ENCODE measurements at regions not wholly inside any gene's neighbourhood (a gene's known extent, or its start where the extent isn't known, plus 50 kb on each side); places are given as distances from the start of the nearest gene placed in this dataset.
A peak's percentile ranks its signal among the peaks of the same experiment; 100 is the strongest.
"Not testable (repeated sequence)": the region's sequence is repeated elsewhere in the genome, so short reads cannot be mapped to it uniquely, and the experiment has no call there.

GRCh38 chr19:28595722-28596480 is 617.0 kb downstream of the UQCRFS1 start:
- no CpG with 5 or more reads among the region's 4 CpGs for WGBS (ENCODE audit: insufficient coverage)
- H3K4me1 ChIP-seq (ENCODE audit: control insufficient read depth in 1 of 2, extremely low read depth in 1 of 2, insufficient read depth in 2 of 2, low read length in 2 of 2) = no peaks in the 10 kb centered on the region
- Mint-ChIP-seq H3K27ac (no peak overlapping the region), H3K36me3 (no peaks in the 10 kb centered on the region), H3K9me3 (peaks cover 0 to 5% (median 0%) of the 10 kb centered on the region in 3 donors), H3K4me3 (no peak overlapping the region), H3K4me1 (no peaks in the 10 kb centered on the region), H3K27me3 (no peaks in the 10 kb centered on the region)
- peaks cover 0 to 10% of the 10 kb centered on the region in 2 experiments for H3K27me3 ChIP-seq (replicated peaks in 1 of 2; ENCODE audit: control insufficient read depth in 2 of 2, extremely low read depth in 1 of 2, insufficient read depth in 2 of 2, low read length in 1 of 2)
- no peak overlapping the region for H3K4me3 ChIP-seq (ENCODE audit: control insufficient read depth in 1 of 2, extremely low read depth in 1 of 2, low read length in 1 of 2)
- DNase-seq (no peak), ATAC-seq (replicated peaks in 1 of 4) (no peak)
- no peak overlapping the region for H3K27ac ChIP-seq (ENCODE audit: low read length)
- no peaks in the 10 kb centered on the region for H3K9me3 ChIP-seq
- ChIA-PET CTCF (no interaction called here), POLR2A (no interaction called here)
- H3K36me3 ChIP-seq (ENCODE audit: control insufficient read depth in 2 of 2, extremely low read depth in 1 of 2, insufficient read depth in 1 of 2, low read length in 1 of 2) = no peaks in the 10 kb centered on the region

GRCh38 chr19:28594737-28595136 is 618.2 kb downstream of the UQCRFS1 start:
- Histone ChIP-seq H3K4me3 (ENCODE audit: control insufficient read depth in 1 of 2, extremely low read depth in 1 of 2, low read length in 1 of 2) (no peak overlapping the region), H3K27ac (ENCODE audit: low read length) (no peak overlapping the region), H3K9me3 (no peaks in the 10 kb centered on the region), H3K4me1 (ENCODE audit: control insufficient read depth in 1 of 2, extremely low read depth in 1 of 2, insufficient read depth in 2 of 2, low read length in 2 of 2) (peaks cover 0 to 2% of the 10 kb centered on the region in 2 experiments), H3K27me3 (replicated peaks in 1 of 2; ENCODE audit: control insufficient read depth in 2 of 2, extremely low read depth in 1 of 2, insufficient read depth in 2 of 2, low read length in 1 of 2) (peaks cover 0 to 10% of the 10 kb centered on the region in 2 experiments), H3K36me3 (ENCODE audit: control insufficient read depth in 2 of 2, extremely low read depth in 1 of 2, insufficient read depth in 1 of 2, low read length in 1 of 2) (no peaks in the 10 kb centered on the region)
- H3K4me3 Mint-ChIP-seq = no peak overlapping the region
- H3K9me3 Mint-ChIP-seq = peaks cover 0 to 5% (median 0%) of the 10 kb centered on the region in 3 donors
- CTCF ChIA-PET = no interaction called here
- H3K36me3 Mint-ChIP-seq = no peaks in the 10 kb centered on the region
- POLR2A ChIA-PET = no interaction called here
- H3K4me1 Mint-ChIP-seq = peaks cover 0 to 2% (median 1%) of the 10 kb centered on the region in 3 donors
- no peaks in the 10 kb centered on the region for H3K27me3 Mint-ChIP-seq
- ATAC-seq (replicated peaks in 1 of 4) = no peak
- DNase-seq = no peak
- no CpG with 5 or more reads among the region's 2 CpGs for WGBS (ENCODE audit: insufficient coverage)
- H3K27ac Mint-ChIP-seq = no peak overlapping the region

GRCh38 chr19:28589991-28590411 is 623.0 kb downstream of the UQCRFS1 start:
- H3K9me3 ChIP-seq; H3K4me1 Mint-ChIP-seq; POLR2A ChIA-PET; H3K36me3 ChIP-seq (ENCODE audit: control insufficient read depth in 2 of 2, extremely low read depth in 1 of 2, insufficient read depth in 1 of 2, low read length in 1 of 2); H3K4me3 Mint-ChIP-seq; ATAC-seq (replicated peaks in 1 of 4); H3K4me1 ChIP-seq (ENCODE audit: control insufficient read depth in 1 of 2, extremely low read depth in 1 of 2, insufficient read depth in 2 of 2, low read length in 2 of 2); H3K36me3 Mint-ChIP-seq; H3K9me3 Mint-ChIP-seq; H3K27me3 Mint-ChIP-seq; H3K4me3 ChIP-seq (ENCODE audit: control insufficient read depth in 1 of 2, extremely low read depth in 1 of 2, low read length in 1 of 2); H3K27ac Mint-ChIP-seq; H3K27me3 ChIP-seq (replicated peaks in 1 of 2; ENCODE audit: control insufficient read depth in 2 of 2, extremely low read depth in 1 of 2, insufficient read depth in 2 of 2, low read length in 1 of 2); H3K27ac ChIP-seq (ENCODE audit: low read length): not testable (repeated sequence)
- peak in 1 of 35 experiments; percentile 8 for DNase-seq
- CTCF ChIA-PET = interaction anchor here in 1 of 2 donors (0.7 kb wide), 1 partner anchor 296 kb away, joined by 3 read pairs; no protein-coding TSS in a partner anchor
- WGBS (ENCODE audit: insufficient coverage) = 19% methylated on average over 10 of the region's 11 CpGs

- no peaks in the 10 kb centered on the region for H3K36me3 ChIP-seq (ENCODE audit: control insufficient read depth in 2 of 2, extremely low read depth in 1 of 2, insufficient read depth in 1 of 2, low read length in 1 of 2)
- Mint-ChIP-seq H3K27ac (no peak overlapping the region), H3K36me3 (no peaks in the 10 kb centered on the region), H3K27me3 (no peaks in the 10 kb centered on the region), H3K4me3 (no peak overlapping the region), H3K4me1 (peaks cover 0 to 4% (median 4%) of the 10 kb centered on the region in 3 donors), H3K9me3 (no peaks in the 10 kb centered on the region)
- ChIA-PET POLR2A (no interaction called here), CTCF (no interaction called here)
- H3K4me3 ChIP-seq (ENCODE audit: control insufficient read depth in 1 of 2, extremely low read depth in 1 of 2, low read length in 1 of 2) = no peak overlapping the region
- no peaks in the 10 kb centered on the region for H3K9me3 ChIP-seq
- H3K27me3 ChIP-seq (replicated peaks in 1 of 2; ENCODE audit: control insufficient read depth in 2 of 2, extremely low read depth in 1 of 2, insufficient read depth in 2 of 2, low read length in 1 of 2) = no peaks in the 10 kb centered on the region
- ATAC-seq (replicated peaks in 1 of 4) (no peak), DNase-seq (no peak)
- WGBS (ENCODE audit: insufficient coverage) = 48% methylated on average over 7 of the region's 7 CpGs
- H3K27ac ChIP-seq (ENCODE audit: low read length) = no peak overlapping the region
- peaks cover 0 to 2% of the 10 kb centered on the region in 2 experiments for H3K4me1 ChIP-seq (ENCODE audit: control insufficient read depth in 1 of 2, extremely low read depth in 1 of 2, insufficient read depth in 2 of 2, low read length in 2 of 2)
Measured at GRCh38 chr19:28586474-28586873, 626.5 kb downstream of the UQCRFS1 start.

- Mint-ChIP-seq H3K4me1 (peaks cover 0 to 4% (median 4%) of the 10 kb centered on the region in 3 donors), H3K36me3 (no peaks in the 10 kb centered on the region), H3K27ac (no peak overlapping the region), H3K27me3 (no peaks in the 10 kb centered on the region), H3K9me3 (no peaks in the 10 kb centered on the region), H3K4me3 (no peak overlapping the region)
- ChIA-PET POLR2A (no interaction called here), CTCF (no interaction called here)
- ATAC-seq (replicated peaks in 1 of 4) = no peak
- no peaks in the 10 kb centered on the region for H3K27me3 ChIP-seq (replicated peaks in 1 of 2; ENCODE audit: control insufficient read depth in 2 of 2, extremely low read depth in 1 of 2, insufficient read depth in 2 of 2, low read length in 1 of 2)
- no peaks in the 10 kb centered on the region for H3K9me3 ChIP-seq
- H3K4me3 ChIP-seq (ENCODE audit: control insufficient read depth in 1 of 2, extremely low read depth in 1 of 2, low read length in 1 of 2) = no peak overlapping the region
- H3K27ac ChIP-seq (ENCODE audit: low read length) = no peak overlapping the region
- H3K36me3 ChIP-seq (ENCODE audit: control insufficient read depth in 2 of 2, extremely low read depth in 1 of 2, insufficient read depth in 1 of 2, low read length in 1 of 2) = no peaks in the 10 kb centered on the region
- no peak for DNase-seq
- peaks cover 0 to 2% of the 10 kb centered on the region in 2 experiments for H3K4me1 ChIP-seq (ENCODE audit: control insufficient read depth in 1 of 2, extremely low read depth in 1 of 2, insufficient read depth in 2 of 2, low read length in 2 of 2)
- WGBS (ENCODE audit: insufficient coverage) = 59% methylated on average over 4 of the region's 4 CpGs
Measured at GRCh38 chr19:28585796-28586195, 627.2 kb downstream of the UQCRFS1 start.

- 95% methylated on average over 3 of the region's 8 CpGs for WGBS (ENCODE audit: insufficient coverage)
- Mint-ChIP-seq H3K27me3 (no peaks in the 10 kb centered on the region), H3K4me3 (no peak overlapping the region), H3K9me3 (no peaks in the 10 kb centered on the region), H3K36me3 (no peaks in the 10 kb centered on the region), H3K4me1 (no peaks in the 10 kb centered on the region), H3K27ac (no peak overlapping the region)
- ATAC-seq (replicated peaks in 1 of 4) (no peak), DNase-seq (no peak)
- ChIA-PET CTCF (no interaction called here), POLR2A (no interaction called here)
- Histone ChIP-seq H3K36me3 (ENCODE audit: control insufficient read depth in 2 of 2, extremely low read depth in 1 of 2, insufficient read depth in 1 of 2, low read length in 1 of 2) (no peaks in the 10 kb centered on the region), H3K4me3 (ENCODE audit: control insufficient read depth in 1 of 2, extremely low read depth in 1 of 2, low read length in 1 of 2) (no peak overlapping the region), H3K27me3 (replicated peaks in 1 of 2; ENCODE audit: control insufficient read depth in 2 of 2, extremely low read depth in 1 of 2, insufficient read depth in 2 of 2, low read length in 1 of 2) (no peaks in the 10 kb centered on the region), H3K9me3 (no peaks in the 10 kb centered on the region), H3K4me1 (ENCODE audit: control insufficient read depth in 1 of 2, extremely low read depth in 1 of 2, insufficient read depth in 2 of 2, low read length in 2 of 2) (no peaks in the 10 kb centered on the region), H3K27ac (ENCODE audit: low read length) (no peak overlapping the region)
Measured at GRCh38 chr19:28583713-28584112, 629.2 kb downstream of the UQCRFS1 start.
